ENCODE measurements at regions not wholly inside any gene's neighbourhood (a gene's known extent, or its start where the extent isn't known, plus 50 kb on each side); places are given as distances from the start of the nearest gene placed in this dataset.
A peak's percentile ranks its signal among the peaks of the same experiment; 100 is the strongest.
"Not testable (repeated sequence)": the region's sequence is repeated elsewhere in the genome, so short reads cannot be mapped to it uniquely, and the experiment has no call there.

DNA sequence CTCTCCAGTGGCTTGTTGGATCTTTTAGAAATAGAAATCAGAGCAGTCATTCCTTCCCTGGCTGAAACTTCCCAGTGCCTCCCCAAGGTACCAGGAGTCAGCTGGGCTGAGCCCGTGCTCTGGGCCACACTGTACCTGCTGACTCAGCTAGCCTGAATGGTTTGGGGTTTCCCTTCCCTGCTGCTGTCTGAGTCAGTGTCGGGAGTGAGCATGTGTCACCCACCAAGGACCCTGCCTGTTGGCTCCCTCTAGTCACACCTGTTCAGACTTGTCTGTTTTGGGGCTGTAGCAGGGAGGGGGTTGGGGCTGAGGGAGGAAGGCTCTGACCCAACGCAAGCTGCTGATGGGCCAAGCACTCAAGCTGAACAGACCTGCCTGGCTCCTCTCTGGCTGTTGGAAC is 4493.9 kb upstream of the TPTE start:
- H3K4me3 ChIP-seq (ENCODE audit: low read depth, low read length); H3K9me3 ChIP-seq (ENCODE audit: control insufficient read depth in 2 of 2, low read length in 2 of 2); H3K36me3 ChIP-seq (ENCODE audit: control insufficient read depth, insufficient read depth, low read length); H3K27me3 ChIP-seq (ENCODE audit: control insufficient read depth, insufficient read depth, low read length); H3K36me3 Mint-ChIP-seq; H3K27ac Mint-ChIP-seq; H3K27me3 Mint-ChIP-seq; H3K4me3 Mint-ChIP-seq; H3K9me3 Mint-ChIP-seq; H3K4me1 Mint-ChIP-seq; H3K4me1 ChIP-seq (ENCODE audit: control insufficient read depth, insufficient read depth, low read length, poor library complexity, severe bottlenecking); H3K27ac ChIP-seq (ENCODE audit: insufficient read depth, low read length, poor library complexity, severe bottlenecking); DNase-seq: not testable (repeated sequence)
- peak; percentile 45 to 48 for ATAC-seq (ENCODE audit: low read depth in 2 of 2)

DNA sequence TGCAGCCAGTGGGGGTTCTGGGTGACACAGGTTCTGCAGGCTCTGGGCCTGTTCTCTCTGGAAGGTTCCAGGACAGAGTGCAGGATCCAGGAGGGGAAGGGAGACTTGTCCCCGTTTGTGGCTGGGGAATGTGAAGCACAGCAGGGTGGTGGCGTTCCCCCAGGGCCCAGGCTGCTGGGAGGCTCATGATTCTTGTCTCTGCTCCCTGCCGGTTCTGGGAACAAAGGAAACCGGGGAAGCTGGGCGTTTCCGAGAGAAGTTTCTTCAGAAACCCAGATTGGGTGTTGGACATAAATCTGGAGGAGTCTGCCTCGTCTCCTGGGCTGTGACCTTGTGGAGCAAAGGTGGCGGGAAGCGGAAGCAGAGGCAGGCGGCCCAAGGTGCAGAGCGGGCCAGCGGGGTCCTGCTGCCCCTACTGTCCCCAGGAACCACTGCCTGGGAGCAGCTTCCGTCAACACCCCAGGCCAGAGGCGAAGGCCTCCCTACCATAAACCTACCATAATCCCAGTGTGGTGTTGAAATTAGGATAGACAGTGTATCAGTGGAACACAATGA is 4487.2 kb upstream of the TPTE start:
- not testable (repeated sequence) for H3K36me3 Mint-ChIP-seq; ATAC-seq (ENCODE audit: low read depth in 2 of 2); H3K27ac ChIP-seq (ENCODE audit: insufficient read depth, low read length, poor library complexity, severe bottlenecking); H3K4me1 ChIP-seq (ENCODE audit: control insufficient read depth, insufficient read depth, low read length, poor library complexity, severe bottlenecking); H3K4me3 Mint-ChIP-seq; H3K9me3 ChIP-seq (ENCODE audit: control insufficient read depth in 2 of 2, low read length in 2 of 2); H3K4me3 ChIP-seq (ENCODE audit: low read depth, low read length); H3K27me3 ChIP-seq (ENCODE audit: control insufficient read depth, insufficient read depth, low read length); H3K4me1 Mint-ChIP-seq; H3K36me3 ChIP-seq (ENCODE audit: control insufficient read depth, insufficient read depth, low read length); H3K27ac Mint-ChIP-seq; H3K9me3 Mint-ChIP-seq; DNase-seq; H3K27me3 Mint-ChIP-seq

DNA sequence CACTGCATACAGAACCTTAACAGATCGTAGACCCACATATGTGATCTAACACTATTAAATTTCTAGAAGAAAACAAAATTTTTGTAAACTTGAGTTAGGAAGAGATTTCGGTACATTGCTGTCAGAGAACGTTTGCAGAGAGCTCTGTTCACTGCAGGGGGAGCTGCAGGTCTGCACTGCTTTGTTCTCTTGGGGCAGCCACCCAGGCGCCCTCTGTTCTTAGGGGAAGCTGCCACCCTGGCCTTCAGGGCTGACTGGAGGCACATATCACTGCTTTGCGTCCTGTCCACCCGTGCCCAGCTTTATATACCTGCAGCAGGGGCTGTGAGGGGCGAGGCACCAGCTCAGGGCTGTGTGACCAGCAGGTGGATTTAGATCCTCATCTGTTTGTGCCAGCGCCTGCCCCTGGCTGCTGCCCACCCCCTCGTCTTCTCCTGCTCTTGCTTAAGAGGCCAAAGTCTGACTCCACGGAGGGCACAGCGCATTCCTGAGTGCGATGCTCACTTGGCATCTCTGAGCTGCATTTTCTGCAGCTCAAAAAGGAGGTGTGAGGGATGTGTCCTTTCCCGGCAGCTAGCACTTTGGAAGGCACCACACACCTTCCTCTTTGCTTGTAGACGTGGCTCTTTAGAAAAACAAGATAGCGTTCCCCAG is 4486.4 kb upstream of the TPTE start:
- H3K4me1 Mint-ChIP-seq; H3K4me3 ChIP-seq (ENCODE audit: low read depth, low read length); H3K9me3 ChIP-seq (ENCODE audit: control insufficient read depth in 2 of 2, low read length in 2 of 2); H3K4me1 ChIP-seq (ENCODE audit: control insufficient read depth, insufficient read depth, low read length, poor library complexity, severe bottlenecking); H3K27ac Mint-ChIP-seq; H3K9me3 Mint-ChIP-seq; H3K27ac ChIP-seq (ENCODE audit: insufficient read depth, low read length, poor library complexity, severe bottlenecking); H3K36me3 Mint-ChIP-seq; ATAC-seq (ENCODE audit: low read depth in 2 of 2); H3K36me3 ChIP-seq (ENCODE audit: control insufficient read depth, insufficient read depth, low read length); H3K27me3 Mint-ChIP-seq; H3K4me3 Mint-ChIP-seq; DNase-seq; H3K27me3 ChIP-seq (ENCODE audit: control insufficient read depth, insufficient read depth, low read length): not testable (repeated sequence)

DNA sequence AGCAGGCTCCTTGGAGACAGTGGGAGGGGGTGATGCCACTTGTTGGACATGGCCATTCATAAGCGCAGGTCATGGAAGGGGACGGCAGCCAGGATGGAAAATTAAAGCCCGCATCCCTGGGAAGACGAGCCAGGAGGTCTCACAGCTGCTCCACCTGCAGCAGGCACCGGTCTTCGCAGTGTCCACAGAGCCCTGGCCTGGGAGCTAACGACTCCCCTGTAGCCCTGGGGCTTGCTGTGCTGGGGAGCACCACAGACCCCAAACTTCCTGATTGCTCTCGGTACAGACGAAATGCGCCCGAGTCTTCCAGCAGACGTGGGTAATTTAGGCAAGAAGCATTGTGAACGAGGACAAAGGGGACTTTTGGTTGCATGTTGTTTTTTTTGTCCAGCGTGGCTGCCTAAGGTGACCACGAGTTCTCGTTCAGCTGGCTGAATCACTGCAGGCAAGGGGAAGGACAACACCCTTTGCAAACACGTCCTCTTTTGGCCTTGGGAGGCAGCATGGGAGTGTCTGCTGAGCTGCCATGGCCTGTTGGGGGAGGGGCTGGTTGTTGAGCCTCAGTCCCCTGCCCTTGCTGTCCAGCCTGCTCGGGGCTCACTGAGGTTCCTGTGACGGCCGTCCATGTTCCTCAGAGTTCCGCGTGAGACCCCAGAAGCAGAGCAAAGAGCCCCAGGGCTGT is 4485.8 kb upstream of the TPTE start:
- H3K4me3 ChIP-seq (ENCODE audit: low read depth, low read length); H3K4me3 Mint-ChIP-seq; H3K9me3 Mint-ChIP-seq; DNase-seq; H3K27ac Mint-ChIP-seq; H3K9me3 ChIP-seq (ENCODE audit: control insufficient read depth in 2 of 2, low read length in 2 of 2); H3K27ac ChIP-seq (ENCODE audit: insufficient read depth, low read length, poor library complexity, severe bottlenecking); ATAC-seq (ENCODE audit: low read depth in 2 of 2); H3K4me1 ChIP-seq (ENCODE audit: control insufficient read depth, insufficient read depth, low read length, poor library complexity, severe bottlenecking); H3K36me3 ChIP-seq (ENCODE audit: control insufficient read depth, insufficient read depth, low read length); H3K27me3 ChIP-seq (ENCODE audit: control insufficient read depth, insufficient read depth, low read length); H3K4me1 Mint-ChIP-seq; H3K27me3 Mint-ChIP-seq; H3K36me3 Mint-ChIP-seq: not testable (repeated sequence)

DNA sequence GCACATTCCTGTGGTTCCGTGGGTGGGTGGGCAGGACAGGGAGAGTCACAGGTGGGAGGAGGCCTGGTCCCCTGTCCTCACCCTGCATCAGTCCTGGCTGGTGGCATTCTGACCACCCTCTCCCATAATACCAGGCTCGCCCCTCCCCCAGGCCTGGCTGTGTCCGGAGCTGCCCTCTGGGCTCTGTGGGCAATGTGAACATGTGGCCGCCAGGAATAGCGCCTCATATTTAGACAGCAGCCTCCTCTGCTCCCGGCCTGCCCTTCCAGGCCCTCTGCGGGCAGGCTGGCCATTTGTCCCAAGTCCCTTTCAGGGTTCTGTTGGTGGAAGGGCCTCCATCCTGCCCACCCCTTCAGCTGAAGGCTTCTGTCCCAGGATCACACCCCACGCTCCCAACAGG is 4482.2 kb upstream of the TPTE start:
- H3K27me3 Mint-ChIP-seq; H3K4me1 ChIP-seq (ENCODE audit: control insufficient read depth, insufficient read depth, low read length, poor library complexity, severe bottlenecking); H3K4me3 ChIP-seq (ENCODE audit: low read depth, low read length); H3K9me3 Mint-ChIP-seq; H3K27ac Mint-ChIP-seq; DNase-seq; H3K36me3 Mint-ChIP-seq; H3K27me3 ChIP-seq (ENCODE audit: control insufficient read depth, insufficient read depth, low read length); H3K36me3 ChIP-seq (ENCODE audit: control insufficient read depth, insufficient read depth, low read length); H3K9me3 ChIP-seq (ENCODE audit: control insufficient read depth in 2 of 2, low read length in 2 of 2); H3K27ac ChIP-seq (ENCODE audit: insufficient read depth, low read length, poor library complexity, severe bottlenecking); H3K4me3 Mint-ChIP-seq; H3K4me1 Mint-ChIP-seq; ATAC-seq (ENCODE audit: low read depth in 2 of 2): not testable (repeated sequence)

DNA sequence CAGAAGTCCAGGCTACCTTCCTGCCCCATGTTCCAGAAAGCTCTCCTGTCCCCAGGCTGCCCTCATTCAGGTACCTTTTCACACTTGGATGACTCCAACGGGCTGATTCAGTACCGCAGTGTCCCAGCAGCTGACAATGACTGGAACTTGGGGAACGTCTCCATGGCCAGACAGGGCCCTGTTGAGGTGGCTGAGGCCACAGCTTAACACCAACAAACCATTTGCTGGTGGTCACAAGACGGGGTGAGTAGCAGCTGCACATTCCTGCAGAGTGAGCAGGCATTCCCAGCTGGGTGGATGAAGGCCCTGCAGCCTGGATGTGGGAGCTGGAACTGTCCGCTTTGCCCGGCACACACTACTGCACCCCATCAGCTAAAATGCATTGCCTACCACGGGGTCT is 4481.3 kb upstream of the TPTE start:
- not testable (repeated sequence) for H3K9me3 Mint-ChIP-seq; H3K27ac Mint-ChIP-seq; DNase-seq; H3K27me3 Mint-ChIP-seq; H3K36me3 ChIP-seq (ENCODE audit: control insufficient read depth, insufficient read depth, low read length); H3K36me3 Mint-ChIP-seq; H3K27me3 ChIP-seq (ENCODE audit: control insufficient read depth, insufficient read depth, low read length); H3K4me3 ChIP-seq (ENCODE audit: low read depth, low read length); H3K4me1 ChIP-seq (ENCODE audit: control insufficient read depth, insufficient read depth, low read length, poor library complexity, severe bottlenecking); H3K9me3 ChIP-seq (ENCODE audit: control insufficient read depth in 2 of 2, low read length in 2 of 2); H3K4me1 Mint-ChIP-seq; H3K27ac ChIP-seq (ENCODE audit: insufficient read depth, low read length, poor library complexity, severe bottlenecking); ATAC-seq (ENCODE audit: low read depth in 2 of 2); H3K4me3 Mint-ChIP-seq

DNA sequence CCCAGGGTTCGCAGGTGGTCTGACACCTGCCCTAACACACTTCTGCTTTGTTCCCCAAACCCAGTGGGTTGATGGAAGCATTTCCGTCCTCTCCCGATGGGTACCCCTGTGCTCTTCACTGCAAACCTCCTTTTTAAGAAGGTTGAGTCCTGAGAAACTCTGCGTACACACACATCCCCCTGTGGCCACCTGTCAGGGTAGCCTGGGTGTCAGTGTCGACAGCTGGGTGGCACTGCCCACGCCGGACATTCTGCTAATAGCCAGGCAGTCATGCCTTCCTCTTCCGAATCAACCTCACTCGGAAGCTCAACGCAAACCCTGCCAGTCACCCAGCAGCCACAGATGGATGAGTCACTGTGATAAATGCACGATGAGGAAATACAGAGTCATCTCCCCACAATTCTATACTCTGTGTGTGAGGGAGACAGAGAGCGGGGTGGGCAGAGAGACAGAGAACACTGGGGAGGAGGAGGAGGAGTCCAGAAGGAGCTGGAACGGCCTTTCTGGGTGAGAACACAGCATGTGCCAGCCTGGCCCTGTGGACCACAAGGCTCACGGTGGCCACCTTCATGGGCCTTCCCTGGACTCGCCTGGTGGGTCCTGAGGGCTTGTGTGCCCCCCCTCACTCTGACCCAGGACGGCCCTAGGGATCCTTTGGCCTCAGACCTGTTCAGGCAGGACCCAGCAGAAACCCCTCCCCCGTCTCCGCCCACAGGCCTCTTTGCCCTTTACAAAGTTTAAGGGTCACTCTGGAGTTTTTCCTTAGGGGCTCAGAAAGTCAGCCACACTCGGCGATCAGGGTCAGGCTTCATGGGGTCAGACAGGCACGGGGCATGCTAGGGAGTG is 4477.7 kb upstream of the TPTE start:
- not testable (repeated sequence) for H3K4me1 Mint-ChIP-seq; H3K27me3 ChIP-seq (ENCODE audit: control insufficient read depth, insufficient read depth, low read length); H3K36me3 Mint-ChIP-seq; H3K9me3 ChIP-seq (ENCODE audit: control insufficient read depth in 2 of 2, low read length in 2 of 2); H3K9me3 Mint-ChIP-seq; H3K36me3 ChIP-seq (ENCODE audit: control insufficient read depth, insufficient read depth, low read length); H3K27me3 Mint-ChIP-seq; H3K4me3 ChIP-seq (ENCODE audit: low read depth, low read length); DNase-seq; H3K4me3 Mint-ChIP-seq; H3K27ac Mint-ChIP-seq; H3K4me1 ChIP-seq (ENCODE audit: control insufficient read depth, insufficient read depth, low read length, poor library complexity, severe bottlenecking); ATAC-seq (ENCODE audit: low read depth in 2 of 2); H3K27ac ChIP-seq (ENCODE audit: insufficient read depth, low read length, poor library complexity, severe bottlenecking)
